NCI-H69 (cell line): ENCODE measurements at regions not wholly inside any gene's neighbourhood (a gene's known extent, or its start where the extent isn't known, plus 50 kb on each side); places are given as distances from the start of the nearest gene placed in this dataset.
A peak's percentile ranks its signal among the peaks of the same experiment; 100 is the strongest.

Source experiments
- DNase-seq: peaks from one replicate; lab custom pipeline; 2025; lab: John Stamatoyannopoulos, UW

DNA sequence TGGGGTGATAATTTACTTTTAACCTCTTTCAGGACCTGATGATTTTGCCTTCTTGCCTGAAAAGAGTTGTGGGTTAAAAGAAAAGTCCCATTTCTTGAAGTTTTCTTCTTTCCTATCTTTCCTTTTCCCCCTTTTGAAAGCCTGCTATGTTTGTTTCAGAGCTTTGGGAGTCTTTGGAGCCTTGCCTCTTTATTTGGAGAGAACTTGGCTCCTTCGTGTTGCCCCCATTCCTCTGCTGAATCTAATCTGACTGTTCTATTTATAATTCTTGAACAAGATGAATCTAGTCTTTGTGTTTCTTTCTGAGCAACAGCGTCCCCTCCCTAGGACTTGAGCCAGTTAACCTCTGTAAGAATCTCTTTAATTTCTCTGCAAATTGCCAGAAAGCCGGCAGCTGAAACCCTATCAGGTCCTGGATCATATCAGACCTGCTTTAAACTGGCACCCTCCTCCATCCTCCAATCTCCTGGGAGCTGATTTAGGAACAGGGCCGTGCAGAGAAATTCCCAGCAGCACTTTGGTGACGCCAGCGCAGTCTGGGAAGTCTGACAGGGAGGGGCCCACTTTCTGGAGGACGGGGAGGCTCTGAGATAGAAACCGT is 289.1 kb upstream of the SORL1-AS1 start:
- no peak for DNase-seq

DNA sequence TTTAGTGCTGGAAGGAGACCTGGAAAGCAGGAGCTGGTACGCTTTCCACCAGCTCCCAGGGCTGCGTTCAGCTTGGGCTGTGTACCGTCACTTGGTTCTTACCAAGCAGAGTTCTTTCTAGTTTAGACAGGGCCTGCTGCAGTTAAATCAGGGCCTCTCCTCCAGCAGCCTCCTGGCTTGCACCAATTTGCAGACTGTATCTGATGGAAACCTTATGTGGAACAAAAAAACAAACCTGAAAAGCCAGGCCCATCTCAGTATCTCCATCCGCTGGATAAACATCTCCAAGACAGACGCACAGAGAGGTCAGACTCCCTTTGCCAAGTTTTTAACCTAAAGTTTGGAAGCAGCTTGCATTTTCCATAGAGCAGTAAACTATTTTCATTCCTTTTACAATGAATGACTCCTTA is 288.6 kb upstream of the SORL1-AS1 start:
- DNase-seq: no peak

DNA sequence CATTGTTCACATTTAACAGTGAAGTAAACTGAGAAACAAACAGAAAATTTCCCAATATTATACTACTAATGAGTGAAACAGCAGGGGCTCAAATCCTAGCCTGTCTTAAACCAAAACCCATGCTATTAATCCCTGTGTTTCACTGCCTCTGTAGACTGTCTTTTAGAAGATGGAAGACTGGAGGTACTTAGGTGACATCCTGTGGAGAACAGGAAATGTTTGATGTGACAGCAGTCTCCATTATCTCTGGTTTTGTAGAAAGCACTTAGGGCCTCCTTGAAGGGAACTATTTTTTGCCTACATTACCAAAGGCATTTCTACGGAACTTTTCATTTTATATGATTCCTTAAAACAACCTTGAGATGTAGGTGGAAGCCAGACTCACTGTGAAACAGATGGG is 288.1 kb upstream of the SORL1-AS1 start:
- DNase-seq: peak; percentile 44

DNA sequence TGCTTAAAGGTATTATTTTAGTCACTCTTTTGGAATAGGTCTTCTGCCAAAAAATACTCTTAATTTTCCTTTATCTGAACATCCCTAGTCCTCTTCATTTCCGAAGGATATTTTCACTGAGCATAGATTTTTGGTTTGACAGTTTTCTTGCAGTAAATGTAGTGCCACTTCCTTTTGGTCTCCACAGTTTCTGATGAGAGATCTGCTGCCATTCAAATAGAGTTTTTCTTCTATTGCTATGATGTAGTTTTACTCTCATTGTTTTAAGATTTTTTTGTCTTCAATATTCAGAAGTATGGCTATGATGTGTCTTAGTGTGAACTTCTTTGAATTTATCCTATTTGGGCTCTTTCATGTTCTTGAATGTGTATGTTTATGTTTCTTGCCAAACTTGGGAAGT is 281.1 kb upstream of the SORL1-AS1 start:
- no peak for DNase-seq

DNA sequence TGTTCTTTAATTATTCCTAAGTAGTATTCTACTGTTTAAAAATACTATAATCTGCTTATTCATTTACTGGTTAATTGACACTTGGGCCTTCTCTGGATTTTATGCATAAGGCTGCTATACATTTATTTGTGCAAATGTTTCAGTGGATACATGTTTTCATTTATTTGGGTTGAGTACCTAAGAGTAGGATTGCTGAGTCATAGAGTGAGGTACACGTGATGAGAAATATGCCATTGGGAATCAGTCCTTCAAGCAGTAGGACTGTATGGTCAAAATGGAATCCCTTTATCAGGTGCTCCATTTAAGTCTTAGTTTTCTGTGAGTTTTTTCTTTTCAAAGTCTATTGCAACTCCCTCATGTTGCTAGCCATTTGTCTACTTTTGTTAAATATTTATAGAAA is 275.2 kb upstream of the SORL1-AS1 start:
- peak; percentile 5 for DNase-seq

DNA sequence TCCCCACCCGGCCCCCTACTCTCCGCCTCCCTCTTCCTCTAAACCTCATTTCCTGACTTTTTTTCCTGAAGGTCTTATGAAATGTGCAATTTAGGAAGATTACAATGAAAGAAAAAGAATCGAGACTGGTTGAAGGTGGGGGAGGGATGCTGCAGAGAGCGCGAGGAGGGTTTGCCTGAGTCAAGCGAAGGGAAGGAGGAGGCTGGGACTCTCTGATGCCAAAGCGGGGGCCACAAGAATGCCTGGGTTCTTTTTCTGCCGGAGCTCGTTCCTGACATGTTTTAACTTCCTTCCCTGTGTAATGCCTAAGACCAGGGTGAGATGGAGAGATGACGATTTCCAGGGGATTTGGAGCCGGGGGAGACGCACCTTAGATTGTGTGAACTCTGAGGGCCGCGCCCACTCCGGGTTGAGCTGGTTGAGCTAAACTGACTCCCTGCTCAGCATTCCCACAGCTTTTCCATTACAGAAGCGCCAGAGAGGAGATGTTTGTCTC is 270.5 kb upstream of the SORL1-AS1 start:
- peak; percentile 89 for DNase-seq

DNA sequence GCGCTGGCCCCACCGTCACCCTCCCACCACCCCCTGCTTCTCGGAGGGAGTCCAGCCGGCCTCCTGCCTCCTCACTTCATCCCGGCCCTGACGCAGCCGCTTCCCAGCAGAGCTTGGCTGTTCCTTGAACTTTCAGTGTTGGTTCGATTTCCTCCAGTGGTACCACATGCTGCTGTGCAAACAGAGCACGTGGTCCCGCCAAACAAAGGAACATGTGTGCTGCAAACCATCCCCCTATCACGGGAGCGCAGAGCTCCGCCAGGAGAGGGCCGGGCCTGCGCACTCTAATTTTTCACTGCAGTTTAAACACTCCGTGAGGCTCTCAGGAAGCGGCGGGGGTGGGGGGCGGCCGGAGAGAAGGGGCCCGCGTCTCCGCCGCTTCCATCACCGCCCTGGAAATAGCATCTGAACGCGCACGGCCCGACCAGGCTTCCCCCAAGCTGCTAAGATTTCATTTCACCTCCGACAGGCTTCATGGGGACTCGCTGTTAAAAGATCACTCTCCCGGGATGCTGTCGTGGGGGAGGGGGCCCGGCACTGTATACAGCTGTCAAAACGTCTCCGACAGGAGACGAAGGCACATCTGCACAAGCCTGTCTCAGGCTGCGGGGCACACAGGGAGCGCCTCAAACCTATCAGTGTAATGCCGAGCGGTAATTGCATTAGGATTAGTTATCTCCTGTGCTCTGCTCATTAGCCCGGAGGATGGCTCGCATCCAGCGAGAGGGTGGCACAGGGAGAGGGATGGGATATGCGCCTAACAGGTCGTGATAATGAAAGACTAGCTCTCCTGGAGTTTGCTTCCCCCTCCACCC is 269.9 kb upstream of the SORL1-AS1 start:
- peak; percentile 100 for DNase-seq

DNA sequence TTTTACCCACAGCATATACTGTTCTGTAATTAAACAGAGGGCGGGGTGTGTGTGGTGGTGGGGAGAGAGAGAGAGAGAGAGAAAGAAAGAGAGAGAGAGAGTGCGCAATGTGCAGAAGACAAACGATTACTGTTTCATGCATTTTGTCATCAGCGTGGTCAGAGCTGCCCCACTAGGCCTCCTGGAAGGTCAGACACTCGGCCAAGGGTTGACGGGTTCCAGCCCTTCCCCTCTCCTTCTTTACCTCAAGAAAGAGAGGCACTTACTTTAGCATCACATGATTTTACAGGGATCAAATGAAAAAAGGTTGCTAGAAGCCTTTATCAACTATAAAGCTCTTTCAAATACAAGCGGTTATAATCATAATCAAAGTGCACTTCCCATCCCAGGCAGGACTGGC is 269.2 kb upstream of the SORL1-AS1 start:
- peak; percentile 72 for DNase-seq

DNA sequence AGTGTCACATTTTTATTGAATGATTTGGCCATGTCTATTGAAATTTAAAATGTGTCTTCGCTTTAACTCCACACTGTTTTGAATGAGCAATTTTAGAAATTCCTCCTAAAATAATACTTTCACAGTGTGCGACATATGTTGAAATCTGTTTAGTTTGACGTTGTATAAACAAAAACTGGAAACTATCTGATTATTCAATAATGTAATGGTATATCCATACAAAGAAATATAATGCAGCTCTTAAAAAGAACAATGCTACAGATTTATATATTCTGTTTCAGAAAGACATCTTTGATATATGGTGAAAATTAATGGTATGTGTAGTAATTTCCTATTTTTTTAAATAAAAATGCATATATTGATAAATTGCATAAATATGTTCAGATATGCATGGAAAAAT is 268.7 kb upstream of the SORL1-AS1 start:
- DNase-seq: no peak

DNA sequence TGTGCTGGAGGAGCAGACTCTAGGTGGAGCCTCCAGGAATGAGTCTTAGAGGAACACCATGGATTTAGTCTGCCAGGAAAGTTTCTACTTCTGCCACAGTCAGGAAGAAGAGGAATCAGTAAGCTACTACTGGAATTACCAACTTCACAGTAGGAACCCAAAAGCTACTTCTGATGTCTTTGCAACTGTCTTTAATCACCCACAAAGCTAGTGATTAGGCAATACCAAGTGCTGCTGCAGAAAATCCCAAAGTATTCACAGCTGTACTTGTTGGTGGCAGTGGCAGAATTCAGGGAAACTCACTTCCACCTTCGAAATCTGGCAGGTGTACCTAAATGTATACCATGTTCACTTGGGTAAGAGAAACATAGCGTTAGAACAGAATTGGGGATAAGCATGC is 264.5 kb upstream of the SORL1-AS1 start:
- DNase-seq: no peak

DNA sequence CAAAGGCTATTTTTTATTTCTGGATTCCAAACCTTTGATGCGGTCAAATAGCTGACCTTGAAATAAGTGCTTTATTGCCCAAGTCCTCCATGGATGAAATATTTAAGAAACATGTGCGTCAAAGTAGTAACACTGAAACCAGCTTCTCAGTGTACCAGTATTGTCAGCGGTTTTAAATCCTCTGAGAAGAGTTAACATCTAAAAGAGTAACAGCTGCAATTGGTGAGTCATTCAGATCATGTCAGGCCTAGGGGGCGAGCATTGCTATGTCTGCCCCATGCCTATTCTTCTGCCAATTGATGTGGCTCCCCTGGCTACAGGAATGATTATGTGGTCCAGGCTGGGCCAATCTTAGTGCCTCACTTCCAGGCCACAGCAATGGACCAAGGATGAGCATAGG is 263.3 kb upstream of the SORL1-AS1 start:
- DNase-seq: peak; percentile 17

DNA sequence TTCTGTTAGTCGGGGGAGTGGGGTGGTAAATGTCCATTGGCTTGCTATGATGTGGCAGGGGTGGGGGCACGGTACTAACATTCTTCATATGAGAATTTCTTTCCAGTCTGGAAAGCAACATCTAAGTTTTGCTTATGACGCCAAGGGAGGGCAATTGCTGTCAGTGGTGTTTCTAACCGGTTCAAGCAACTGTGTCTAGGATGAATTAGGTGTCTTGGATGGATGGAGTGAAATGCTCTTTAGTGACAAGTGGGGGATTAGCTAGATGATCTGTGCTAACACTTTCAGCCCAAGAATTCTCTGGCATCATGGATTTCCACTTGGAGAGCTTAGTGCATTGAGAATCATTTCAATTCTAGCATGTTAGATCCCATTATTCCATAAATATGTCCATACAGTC is 262.6 kb upstream of the SORL1-AS1 start:
- no peak for DNase-seq

DNA sequence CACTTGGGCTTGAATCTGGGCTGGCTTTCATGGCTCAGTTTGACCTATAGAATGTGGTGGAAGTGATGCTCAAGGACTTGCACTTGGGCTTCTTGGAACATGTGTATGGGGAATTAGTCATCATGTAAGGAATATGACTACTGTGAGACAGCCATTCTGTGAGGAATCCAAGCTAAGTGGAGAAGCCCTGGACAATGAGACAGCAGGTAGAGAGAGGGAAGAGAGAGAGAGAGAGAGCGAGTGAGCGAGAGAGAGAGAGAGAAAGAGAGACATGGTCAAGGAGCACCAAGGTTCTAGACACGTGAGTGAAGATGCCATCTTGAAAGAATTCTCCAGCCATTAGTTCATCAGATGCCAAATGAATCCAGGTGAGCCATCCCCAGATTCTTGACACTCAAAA is 261.6 kb upstream of the SORL1-AS1 start:
- DNase-seq: no peak

DNA sequence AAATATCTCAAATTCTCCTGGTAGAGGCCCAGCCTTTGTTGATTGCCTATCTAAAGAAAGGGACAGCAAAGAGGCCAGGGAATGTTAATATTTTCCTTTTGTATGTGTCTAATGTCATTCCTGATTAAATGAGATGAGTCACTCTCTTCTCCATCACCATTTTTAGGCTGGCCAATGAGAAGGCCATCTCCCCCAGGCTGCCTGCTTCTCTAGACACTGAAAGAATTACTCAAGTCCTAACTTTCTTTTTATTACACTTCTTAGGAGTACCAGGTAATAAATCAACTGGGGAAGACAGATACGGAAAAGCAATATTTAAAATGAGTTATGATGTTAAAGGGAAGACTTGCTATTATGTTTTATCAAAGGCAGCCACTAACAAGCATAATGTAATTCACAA is 259.2 kb upstream of the SORL1-AS1 start:
- DNase-seq: no peak

DNA sequence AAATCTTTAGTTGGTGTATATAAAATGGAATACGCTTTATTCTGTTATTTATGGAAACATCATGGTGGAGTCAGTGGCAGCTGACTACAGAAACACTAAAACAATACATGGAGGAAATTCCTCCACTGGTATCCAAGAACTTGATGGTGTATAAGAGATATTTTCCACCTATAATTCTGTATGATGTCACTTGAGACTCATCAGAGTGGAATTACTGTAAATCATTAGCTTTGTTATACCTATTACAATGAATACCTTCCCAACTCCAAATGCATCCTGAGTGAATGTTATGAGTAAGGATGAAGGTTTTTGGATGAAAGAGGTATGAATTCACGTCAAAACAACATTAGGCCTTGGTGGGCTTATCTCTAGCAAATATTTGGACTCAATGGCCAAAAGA is 258.5 kb upstream of the SORL1-AS1 start:
- no peak for DNase-seq

DNA sequence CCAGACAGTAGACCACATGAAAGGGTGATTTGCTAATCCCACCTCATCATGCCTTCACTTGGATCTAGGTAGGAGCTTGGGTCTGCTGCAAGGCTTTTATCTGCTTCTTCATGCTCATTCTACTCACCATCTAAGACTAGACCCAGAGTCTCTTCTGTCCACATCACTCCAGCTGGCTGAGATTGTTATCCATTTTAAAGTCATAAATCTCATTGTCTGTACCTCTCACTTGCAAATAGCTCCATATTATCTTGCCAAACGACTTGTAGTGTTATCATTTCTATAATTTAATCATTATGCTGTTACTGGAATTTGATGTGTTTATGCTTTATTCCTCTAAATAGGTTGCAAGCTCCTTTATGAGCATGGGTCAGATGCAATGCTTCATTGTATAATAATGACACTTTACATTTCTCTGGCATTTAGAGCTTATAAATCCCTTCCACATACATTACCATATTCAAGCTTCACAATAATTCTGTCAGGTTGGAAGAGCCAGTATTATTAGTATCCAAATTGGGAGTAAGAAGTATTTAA is 254.2 kb upstream of the SORL1-AS1 start:
- peak; percentile 10 for DNase-seq

DNA sequence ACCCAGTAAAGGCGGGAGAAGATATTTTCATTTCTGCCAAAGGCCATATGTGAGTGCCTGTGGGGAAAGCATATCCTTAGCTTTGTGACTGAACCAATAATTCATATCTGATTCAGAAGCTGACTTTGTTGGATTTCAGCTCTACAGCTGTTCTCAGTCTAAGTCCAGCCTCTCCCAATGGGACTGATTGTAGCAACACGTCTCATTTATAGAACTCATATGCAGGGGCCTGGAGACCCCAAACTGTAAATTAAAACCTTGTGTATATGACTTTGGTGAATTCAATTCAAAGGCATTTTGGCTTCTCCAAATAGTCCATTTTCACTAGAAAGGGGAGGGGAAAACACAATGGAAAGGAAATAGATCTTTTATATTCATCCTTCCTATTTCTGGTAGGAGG is 250.4 kb upstream of the SORL1-AS1 start:
- DNase-seq: no peak

DNA sequence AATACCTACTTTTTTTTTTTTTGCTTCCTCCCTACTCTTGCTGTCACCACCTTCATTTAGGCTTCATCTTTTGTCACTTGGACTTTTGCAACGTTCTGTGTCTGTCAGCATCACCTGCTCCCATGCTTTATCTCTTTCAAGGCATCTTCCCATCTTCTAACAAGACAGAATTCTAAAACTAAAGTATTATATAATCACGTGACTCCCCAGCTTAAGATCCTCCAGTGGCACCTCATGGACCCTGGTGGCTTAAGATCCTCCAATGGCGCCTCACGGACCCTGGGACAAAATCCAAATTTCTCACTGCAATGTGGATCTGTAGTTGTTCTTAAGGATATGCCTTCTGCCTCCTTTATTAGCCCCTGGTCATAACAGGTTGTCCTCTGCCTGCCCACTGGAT is 248.2 kb upstream of the SORL1-AS1 start:
- DNase-seq: no peak

DNA sequence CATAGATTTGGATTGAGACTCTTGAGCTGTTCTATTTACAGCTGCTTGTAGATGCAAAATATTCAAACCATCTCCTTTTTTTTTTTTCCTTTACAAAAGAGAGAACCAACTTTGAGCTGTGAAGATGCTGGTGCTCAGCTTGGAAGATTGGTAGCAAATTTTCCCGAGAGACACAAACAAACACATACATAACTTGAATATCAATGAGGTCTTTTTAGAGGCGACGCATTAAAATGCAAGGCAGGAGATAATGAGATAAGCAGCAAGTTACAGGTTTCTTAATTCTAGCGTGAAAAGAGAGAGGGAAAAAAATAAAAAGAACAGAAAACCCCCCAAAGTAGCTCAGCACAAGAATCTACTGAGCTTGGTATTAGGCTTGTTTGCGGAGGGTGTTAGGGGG is 247.0 kb upstream of the SORL1-AS1 start:
- DNase-seq: no peak

DNA sequence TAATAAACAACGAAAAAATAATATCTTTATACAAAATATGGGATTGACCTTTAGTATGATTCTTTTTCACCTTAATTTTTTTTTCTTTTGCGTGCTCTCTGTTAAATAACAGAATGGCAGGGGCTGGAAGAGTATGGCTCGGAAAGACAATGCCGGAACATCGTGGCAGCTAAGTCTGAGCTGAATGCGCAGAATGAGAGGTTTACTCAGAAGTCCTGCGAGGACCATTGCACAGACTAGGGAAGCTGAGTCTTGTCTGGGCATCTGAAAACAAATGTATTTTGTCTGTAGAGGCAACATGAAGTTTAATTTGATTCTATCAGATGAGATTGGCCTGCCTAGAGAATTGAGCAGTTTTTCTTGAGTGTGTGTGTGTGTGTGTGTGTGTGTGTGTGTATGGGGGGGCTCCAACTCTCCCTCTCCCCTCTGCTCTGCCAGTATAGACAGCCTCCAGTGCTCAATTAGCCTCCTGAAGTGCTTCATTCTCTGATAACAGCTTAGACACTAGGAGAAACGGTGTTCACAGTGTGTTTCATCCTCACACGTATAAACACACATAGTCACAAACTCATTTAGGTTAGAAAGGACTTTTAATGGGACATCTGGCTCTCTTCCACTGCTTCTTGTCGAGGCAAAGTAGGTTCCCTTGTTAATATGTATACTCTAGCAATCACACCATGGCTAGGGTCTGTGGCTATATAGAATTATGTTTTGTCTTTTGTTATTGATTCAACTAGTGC is 244.3 kb upstream of the SORL1-AS1 start:
- peak; percentile 93 for DNase-seq

DNA sequence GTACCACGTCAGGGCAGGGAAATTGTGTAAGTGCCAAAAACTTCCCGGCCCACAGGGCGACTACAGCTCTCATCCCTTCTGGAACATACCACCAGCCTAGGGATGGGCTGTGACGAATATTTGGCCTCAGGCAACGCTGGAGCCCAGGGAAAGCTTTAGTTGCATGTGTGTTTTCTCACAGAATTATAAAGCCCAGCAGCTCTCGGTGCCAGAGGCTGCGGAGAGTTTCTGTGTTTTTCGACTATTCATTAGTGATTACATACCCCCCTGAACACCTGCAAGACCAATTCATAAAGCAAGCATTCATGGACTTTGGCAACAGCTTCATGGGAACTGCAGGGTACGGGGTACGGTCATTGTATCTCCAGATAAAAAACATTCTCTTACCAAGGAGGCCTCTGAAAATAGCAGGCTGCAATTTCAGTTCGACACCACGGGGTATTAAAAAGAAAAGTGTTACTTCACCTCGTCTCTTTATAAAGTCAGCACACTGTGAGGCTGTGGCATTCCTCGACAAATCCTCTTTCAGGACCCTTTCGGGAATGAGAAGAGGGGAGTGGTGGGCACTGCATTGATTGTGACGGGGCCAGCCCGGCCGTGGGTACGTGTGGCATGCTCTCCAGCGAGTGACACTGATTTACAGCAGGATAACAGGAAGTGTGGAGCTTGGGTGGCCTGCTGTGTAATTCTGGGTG is 243.6 kb upstream of the SORL1-AS1 start:
- DNase-seq: peak; percentile 90

DNA sequence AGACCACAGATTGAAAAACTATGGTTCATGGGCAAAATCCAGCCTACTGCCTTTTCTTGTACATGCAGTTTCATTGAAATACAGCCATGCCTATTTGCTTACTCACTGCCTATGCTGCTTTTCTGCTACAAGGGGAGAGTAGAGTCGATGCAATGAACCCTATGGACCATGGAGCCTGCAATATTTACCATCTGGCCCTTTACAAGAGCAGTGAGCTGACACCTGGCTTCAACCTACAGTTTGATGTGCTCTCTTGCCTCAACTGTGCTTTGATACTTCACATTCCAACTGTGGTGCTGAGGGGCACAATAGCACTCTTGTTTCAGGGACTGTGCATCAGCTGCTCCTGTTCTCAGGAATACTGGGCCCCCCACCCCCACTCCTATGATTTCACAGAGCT is 239.5 kb upstream of the SORL1-AS1 start:
- no peak for DNase-seq
